HL-60 (cell line): ENCODE measurements at regions not wholly inside any gene's neighbourhood (a gene's known extent, or its start where the extent isn't known, plus 50 kb on each side); places are given as distances from the start of the nearest gene placed in this dataset.

Source experiments
- DNase-seq, 2 experiments: peaks; one replicate each; pipeline ENCODE4 v3.0.0-alpha.2; 2010 to 2020; ENCODE audit warnings: low read depth in 1 of 2, low spot score in 1 of 2
- H3K27ac ChIP-seq: fragments of 250-450 bp; sonication (Bioruptor Pico); replicated peaks from 2 replicates; pipeline ENCODE4 v1.5.1; 2020; ENCODE audit warnings: mild to moderate bottlenecking, moderate library complexity
- H3K27me3 ChIP-seq: fragments of 250-450 bp; sonication (Bioruptor Pico); 2 replicates; pipeline ENCODE4 v1.5.1; 2021; ENCODE audit warnings: mild to moderate bottlenecking, moderate library complexity; ENCODE audit not compliant: insufficient read depth, poor library complexity, severe bottlenecking
- H3K4me3 ChIP-seq: replicated peaks from 2 replicates; pipeline ENCODE4 v1.5.1; 2011; ENCODE audit warnings: mild to moderate bottlenecking, control low read depth, low read length; ENCODE audit not compliant: insufficient read depth
- CTCF ChIP-seq: IDR thresholded peaks from one replicate; pipeline ENCODE4 v1.5.1; 2011; ENCODE audit warnings: low read length, control low read depth, inconsistent platforms; ENCODE audit not compliant: insufficient read depth
- GABPA ChIP-seq: IDR thresholded peaks from 2 replicates; pipeline ENCODE4 v1.6.1; 2012; ENCODE audit warnings: low read depth
- POLR2AphosphoS5 ChIP-seq: IDR thresholded peaks from 2 replicates; pipeline ENCODE4 v1.6.1; 2012; ENCODE audit warnings: low read depth
- REST ChIP-seq: IDR thresholded peaks from 2 replicates; pipeline ENCODE4 v1.6.1; 2012; ENCODE audit warnings: low read depth; ENCODE audit not compliant: insufficient replicate concordance
- SPI1 ChIP-seq: IDR thresholded peaks from 2 replicates; pipeline ENCODE4 v1.6.1; 2012; ENCODE audit warnings: low read depth, mild to moderate bottlenecking, borderline replicate concordance

- no peak overlapping the region for H3K4me3 ChIP-seq
- peak; percentile 54 to 89 for DNase-seq
- no peaks in the 10 kb centered on the region for H3K27me3 ChIP-seq
- peak overlapping the region; percentile 91 for H3K27ac ChIP-seq
- TF ChIP-seq CTCF (no peak), SPI1 (peak; percentile 12; the same call in 1 of the 2 replicates), POLR2AphosphoS5 (peak; percentile 56), GABPA (no peak), REST (no peak)
Measured at GRCh38 chr4:104093247-104093646, 373.5 kb upstream of the TACR3 start.

- Histone ChIP-seq H3K27me3 (no peaks in the 10 kb centered on the region), H3K27ac (no peak overlapping the region), H3K4me3 (no peak overlapping the region)
- no peak for TF ChIP-seq GABPA
- TF ChIP-seq POLR2AphosphoS5: no peak
- no peak for TF ChIP-seq REST
- TF ChIP-seq SPI1: no peak
- no peak for TF ChIP-seq CTCF
- DNase-seq: no peak
Measured at GRCh38 chr4:104073229-104073628, 353.4 kb upstream of the TACR3 start.

GRCh38 chr4:104066533-104066932 is 346.7 kb upstream of the TACR3 start:
- no peak for DNase-seq
- no peaks in the 10 kb centered on the region for H3K27me3 ChIP-seq
- H3K4me3 ChIP-seq: no peak overlapping the region
- H3K27ac ChIP-seq: no peak overlapping the region
- TF ChIP-seq CTCF: no peak
- no peak for TF ChIP-seq GABPA
- no peak for TF ChIP-seq POLR2AphosphoS5
- no peak for TF ChIP-seq REST
- no peak for TF ChIP-seq SPI1
